ENCODE measurements at regions not wholly inside any gene's neighbourhood (a gene's known extent, or its start where the extent isn't known, plus 50 kb on each side); places are given as distances from the start of the nearest gene placed in this dataset.

- POLR2A ChIA-PET: no interaction called here
- no peak for FAIRE-seq
These were observed 281.7 kb upstream of the LRATD1 start for GRCh38 chr2:14350856-14351255.

GRCh38 chr2:14352067-14352466, 280.4 kb upstream of the LRATD1 start:
- no peak for TF ChIP-seq HOXB5 (CRISPR knock-in tag; IDR thresholded peaks at IDR 0.05)
- TF ChIP-seq USF2 (IDR thresholded peaks at IDR 0.05): no peak
- no peak for TF ChIP-seq ZNF302 (CRISPR knock-in tag; IDR thresholded peaks at IDR 0.05)
- TF ChIP-seq HDAC2 (IDR thresholded peaks at IDR 0.05): no peak
- Histone ChIP-seq H3K9me3 (peaks cover 3% of the 10 kb centered on the region; the same call in 1 of the 3 replicates), H3K4me1 (no peaks in the 10 kb centered on the region), H3K4me3 (no peak overlapping the region), H3K27ac (no peak overlapping the region), H3K4me2 (no peak overlapping the region)
- ChIA-PET CTCF (no interaction called here), POLR2A (no interaction called here)
- ATAC-seq (no peak), FAIRE-seq (no peak), DNase-seq (ENCODE audit: low read depth in 1 of 2, low spot score in 1 of 2) (no peak)

More at GRCh38 chr2:14350856-14351255, 281.7 kb upstream of the LRATD1 start:
- peaks cover 3% of the 10 kb centered on the region; the same call in 1 of the 3 replicates for H3K9me3 ChIP-seq
- no peak overlapping the region for H3K27ac ChIP-seq
- no peak overlapping the region for H3K4me3 ChIP-seq
- CTCF ChIA-PET: no interaction called here
- TF ChIP-seq CBX8 (IDR thresholded peaks at IDR 0.05): no peak
- no peak for TF ChIP-seq HOXA7 (CRISPR knock-in tag; IDR thresholded peaks at IDR 0.05)
- TF ChIP-seq GATA3 (IDR thresholded peaks at IDR 0.05; ENCODE audit: borderline replicate concordance): no peak
- no peak for TF ChIP-seq PBX3 (IDR thresholded peaks at IDR 0.05)
- no peak for TF ChIP-seq ZNF302 (CRISPR knock-in tag; IDR thresholded peaks at IDR 0.05)
- TF ChIP-seq ZC3H11A (IDR thresholded peaks at IDR 0.05): no peak
- TF ChIP-seq REST (IDR thresholded peaks at IDR 0.05): no peak
- TF ChIP-seq USF2 (IDR thresholded peaks at IDR 0.05): no peak
- no peak for TF ChIP-seq EP300 (IDR thresholded peaks at IDR 0.05)
- TF ChIP-seq HOXB5 (CRISPR knock-in tag; IDR thresholded peaks at IDR 0.05): no peak
- no peak for TF ChIP-seq HES2 (IDR thresholded peaks at IDR 0.05)
- no peak for TF ChIP-seq HEYL (CRISPR knock-in tag; IDR thresholded peaks at IDR 0.05)
- no peak for TF ChIP-seq MAZ (IDR thresholded peaks at IDR 0.05; ENCODE audit: borderline replicate concordance, low read depth, low read length)
- TF ChIP-seq TP53 (CRISPR knock-in tag; IDR thresholded peaks at IDR 0.05): no peak
- TF ChIP-seq FOXS1 (CRISPR knock-in tag; IDR thresholded peaks at IDR 0.05): no peak
- ATAC-seq (no peak), DNase-seq (ENCODE audit: low read depth in 1 of 2, low spot score in 1 of 2) (no peak)
- no peak overlapping the region for H3K4me2 ChIP-seq
- H3K4me1 ChIP-seq: no peaks in the 10 kb centered on the region

- ChIA-PET CTCF (no interaction called here), POLR2A (no interaction called here)
- Histone ChIP-seq H3K4me1 (no peaks in the 10 kb centered on the region), H3K4me3 (no peak overlapping the region), H3K4me2 (no peak overlapping the region), H3K9me3 (peaks cover 3% of the 10 kb centered on the region; the same call in 1 of the 3 replicates), H3K27ac (no peak overlapping the region)
- TF ChIP-seq MAZ (IDR thresholded peaks at IDR 0.05; ENCODE audit: borderline replicate concordance, low read depth, low read length) (no peak), TP53 (CRISPR knock-in tag; IDR thresholded peaks at IDR 0.05) (no peak), HOXB13 (CRISPR knock-in tag; IDR thresholded peaks at IDR 0.05; ENCODE audit: low read depth) (no peak), CBX2 (IDR thresholded peaks at IDR 0.05; ENCODE audit: borderline replicate concordance, low read depth) (no peak), RAD21 (conservative IDR thresholded peaks at IDR 0.05 in 1 of 2, IDR thresholded peaks at IDR 0.05 in 1 of 2) (no peak), POLR2A (IDR thresholded peaks at IDR 0.05; ENCODE audit: low read length) (no peak), RNF2 (IDR thresholded peaks at IDR 0.05; ENCODE audit: borderline replicate concordance, low read depth) (no peak), E2F6 (IDR thresholded peaks at IDR 0.05; ENCODE audit: borderline replicate concordance, low read depth) (no peak), EHMT2 (IDR thresholded peaks at IDR 0.05; ENCODE audit: low read depth) (no peak), ZSCAN20 (CRISPR knock-in tag; IDR thresholded peaks at IDR 0.05) (no peak), EP300 (IDR thresholded peaks at IDR 0.05) (no peak), POLR2AphosphoS2 (conservative IDR thresholded peaks at IDR 0.05; ENCODE audit: low read length) (no peak), HEYL (CRISPR knock-in tag; IDR thresholded peaks at IDR 0.05) (no peak), RFX5 (IDR thresholded peaks at IDR 0.05) (no peak), SMC3 (IDR thresholded peaks at IDR 0.05) (no peak), RCOR1 (IDR thresholded peaks at IDR 0.05; ENCODE audit: low read depth, low read length) (no peak), KDM5A (IDR thresholded peaks at IDR 0.05) (no peak), RARB (CRISPR knock-in tag; IDR thresholded peaks at IDR 0.05) (no peak)
- DNase-seq (ENCODE audit: low read depth in 1 of 2, low spot score in 1 of 2) (no peak), ATAC-seq (no peak), FAIRE-seq (no peak)
- WGBS (ENCODE audit: missing lambda C conversion rate): 0% methylated on average over 3 of the region's 3 CpGs
These were observed 278.3 kb upstream of the LRATD1 start for GRCh38 chr2:14354231-14354630.

All from A549 (cell line).